Activated CD4-positive, alpha-beta T cell treated with anti-CD3 and anti-CD28 coated beads, Interleukin-2, amount 50 U/mL, for 4 hours (primary cell): ENCODE measurements at regions not wholly inside any gene's neighbourhood (a gene's known extent, or its start where the extent isn't known, plus 50 kb on each side); places are given as distances from the start of the nearest gene placed in this dataset.

ENCODE experiments used
- DNase-seq, 2 experiments: peaks; one replicate each; pipeline ENCODE4 v3.0.0-alpha.2; 2020

DNA sequence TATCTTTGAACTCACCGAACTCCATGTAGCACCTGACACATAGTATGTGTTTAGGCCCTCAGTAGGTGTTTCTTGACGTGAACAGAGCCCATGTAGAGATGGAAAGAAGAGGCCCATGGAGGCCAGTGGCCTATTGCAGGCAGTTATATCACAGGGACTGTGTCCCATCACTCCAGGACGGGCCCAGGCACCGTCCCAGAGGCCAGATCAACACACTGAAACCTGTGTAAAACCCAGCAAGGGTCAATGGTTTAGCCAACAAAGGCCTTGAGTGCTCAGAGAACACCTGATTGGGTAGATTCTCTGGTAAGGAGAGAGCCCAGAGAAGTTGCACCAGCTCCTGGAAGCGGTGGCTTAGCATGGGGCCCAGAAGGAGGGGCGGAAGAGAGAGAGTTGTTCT lies 82.8 kb downstream of the INHBB start:
- DNase-seq: no peak

- no peak for DNase-seq
Measured at GRCh38 chr2:120429586-120430500, 83.9 kb downstream of the INHBB start.

GRCh38 chr2:120430501-120430830 lies 84.5 kb downstream of the INHBB start:
- DNase-seq: no peak

DNA sequence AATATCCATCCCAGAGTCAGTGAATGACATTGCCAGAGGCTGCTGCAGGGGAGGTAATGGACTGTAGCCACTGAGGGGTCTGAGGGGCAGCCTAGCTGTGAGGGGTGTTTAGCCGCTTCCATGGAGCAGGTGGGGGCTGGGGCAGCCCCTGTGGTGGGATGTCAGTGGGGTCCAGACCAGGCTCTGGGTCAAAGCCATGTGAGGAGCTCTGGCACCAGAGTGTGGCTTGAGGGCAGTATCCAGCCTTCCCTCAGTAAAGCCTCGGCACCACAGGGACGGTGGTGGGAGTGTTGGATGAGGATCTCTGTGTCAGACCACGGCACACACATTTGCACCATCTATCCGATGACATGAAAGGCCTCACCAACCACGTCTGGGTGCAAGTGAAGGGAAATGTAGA lies 85.0 kb downstream of the INHBB start:
- no peak for DNase-seq

- DNase-seq: no peak
Measured at GRCh38 chr2:120431386-120432292, 85.7 kb downstream of the INHBB start.

DNA sequence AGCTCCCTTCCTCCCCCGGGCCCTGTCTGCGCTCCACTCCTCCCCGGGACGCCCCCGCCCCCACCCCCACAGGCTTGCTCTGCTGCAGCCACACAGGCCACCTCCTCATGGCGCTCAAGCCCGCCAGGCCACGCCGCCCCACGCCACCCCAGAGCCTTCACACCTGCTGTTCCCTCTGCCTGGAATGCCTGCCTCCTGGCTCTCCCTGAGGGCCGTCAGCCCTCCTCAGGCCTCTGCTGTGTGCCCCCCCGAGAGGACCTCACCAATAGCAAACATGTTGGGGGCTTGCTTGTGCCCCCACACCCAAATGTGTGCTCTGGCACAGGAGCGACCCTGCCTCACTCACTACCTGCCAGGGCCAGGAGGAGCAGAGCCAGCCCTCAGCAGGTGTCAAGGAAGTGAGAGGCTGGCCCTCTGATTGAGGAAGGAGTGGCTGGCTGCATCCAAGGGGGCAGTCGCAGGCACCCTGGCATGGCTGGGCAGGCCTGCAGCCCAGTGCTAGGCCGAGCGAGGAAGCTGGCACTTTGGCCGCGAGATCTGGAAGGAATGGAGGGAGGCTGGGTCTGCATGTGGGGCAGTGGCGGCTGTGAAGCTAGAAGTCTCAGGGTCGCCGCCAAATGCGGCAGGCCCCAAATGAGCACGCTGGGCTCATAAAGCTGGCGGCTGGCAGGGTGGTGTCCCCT lies 86.5 kb downstream of the INHBB start:
- no peak for DNase-seq

- no peak for DNase-seq
Measured at GRCh38 chr2:120432976-120433815, 87.3 kb downstream of the INHBB start.

- no peak for DNase-seq
Measured at GRCh38 chr2:120433816-120434290, 87.9 kb downstream of the INHBB start.

DNA sequence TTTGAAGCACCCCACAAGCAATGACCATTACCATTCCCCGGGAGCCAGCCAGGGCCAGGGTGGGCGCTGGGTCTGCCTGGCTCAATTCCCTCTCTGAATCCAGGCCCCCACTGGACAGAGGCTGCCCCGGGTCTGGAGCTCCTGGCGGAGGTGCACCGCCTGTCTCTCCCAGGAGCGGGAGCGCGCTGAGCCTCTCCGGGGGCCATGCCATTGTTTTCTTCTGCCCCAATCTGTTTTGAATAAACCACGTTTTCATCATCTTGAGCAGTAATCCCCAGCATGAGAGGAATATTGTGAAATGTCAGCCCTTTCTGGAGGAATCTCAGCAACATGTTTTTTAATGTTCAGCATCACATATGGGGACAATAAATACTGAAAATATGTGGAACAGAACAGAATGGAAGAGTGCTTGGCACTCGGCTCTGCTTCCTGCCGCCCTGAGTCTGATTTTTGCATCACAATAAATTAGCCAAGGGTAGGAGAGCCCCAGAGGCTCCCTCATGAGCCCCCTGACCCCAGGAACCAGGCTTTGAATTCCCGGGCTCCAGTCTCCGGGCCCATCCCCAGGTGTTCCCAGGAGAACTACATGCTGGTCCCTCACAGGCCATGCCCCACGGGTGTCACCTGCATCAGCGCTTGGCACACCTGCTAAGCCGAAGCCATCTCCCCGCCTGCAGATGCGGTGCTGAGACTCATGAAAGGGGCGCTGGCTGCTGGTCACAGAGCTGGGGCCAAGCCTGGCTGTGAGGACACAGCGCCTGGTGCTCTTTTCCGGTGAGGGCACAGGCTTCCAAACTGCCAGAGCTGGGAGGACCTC lies 88.8 kb downstream of the INHBB start:
- DNase-seq: no peak

- DNase-seq: no peak
Measured at GRCh38 chr2:120435671-120436459, 89.9 kb downstream of the INHBB start.

DNA sequence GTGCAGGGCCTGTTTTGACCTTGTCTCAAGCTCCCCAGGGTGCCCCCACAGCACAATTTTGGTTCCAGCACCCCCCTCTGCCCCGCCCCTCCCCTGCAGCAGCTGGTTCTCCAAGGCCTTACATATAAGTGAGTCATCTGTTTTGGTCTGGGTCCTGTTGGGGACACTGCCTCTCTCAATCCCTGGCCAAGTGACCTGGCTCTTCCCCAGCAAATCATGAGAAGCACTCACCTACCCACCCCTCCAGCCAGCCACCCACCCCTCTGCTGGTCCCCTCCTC lies 90.5 kb downstream of the INHBB start:
- DNase-seq: no peak

DNA sequence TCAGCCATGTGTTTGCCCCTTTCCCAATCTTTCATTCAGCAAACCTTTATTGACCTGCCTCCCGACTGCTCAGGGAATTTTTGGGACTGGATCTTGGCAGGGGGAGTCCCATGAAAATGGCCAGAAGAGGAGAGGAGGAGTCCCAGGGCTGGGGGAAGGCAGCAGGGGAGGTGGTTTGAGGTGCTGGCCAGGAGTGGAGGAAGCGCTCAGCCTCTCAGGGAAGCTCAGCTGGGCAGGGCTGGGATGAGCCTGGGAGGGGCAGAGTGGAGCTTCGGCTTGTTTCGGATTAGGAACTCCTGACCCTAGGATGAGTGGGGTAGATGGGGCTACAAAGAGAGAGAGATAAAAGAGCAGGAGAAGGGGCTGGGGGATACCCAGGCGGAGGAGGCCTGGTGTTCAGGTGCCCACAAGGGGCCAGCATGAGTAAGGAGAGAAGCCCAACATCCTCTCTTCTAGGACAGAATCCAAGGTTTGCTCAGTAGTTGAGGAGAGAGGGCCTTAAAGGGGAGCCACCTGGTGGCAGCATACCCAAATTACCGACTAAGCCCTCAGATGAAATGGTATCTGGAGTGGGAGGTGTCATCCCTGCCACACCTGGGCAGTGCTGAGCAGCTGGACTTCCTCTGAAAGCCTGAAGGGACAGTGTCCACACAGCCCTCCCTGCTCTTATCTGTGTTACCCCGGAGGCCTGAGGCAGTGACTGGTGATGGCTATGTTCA lies 91.1 kb downstream of the INHBB start:
- DNase-seq: no peak

DNA sequence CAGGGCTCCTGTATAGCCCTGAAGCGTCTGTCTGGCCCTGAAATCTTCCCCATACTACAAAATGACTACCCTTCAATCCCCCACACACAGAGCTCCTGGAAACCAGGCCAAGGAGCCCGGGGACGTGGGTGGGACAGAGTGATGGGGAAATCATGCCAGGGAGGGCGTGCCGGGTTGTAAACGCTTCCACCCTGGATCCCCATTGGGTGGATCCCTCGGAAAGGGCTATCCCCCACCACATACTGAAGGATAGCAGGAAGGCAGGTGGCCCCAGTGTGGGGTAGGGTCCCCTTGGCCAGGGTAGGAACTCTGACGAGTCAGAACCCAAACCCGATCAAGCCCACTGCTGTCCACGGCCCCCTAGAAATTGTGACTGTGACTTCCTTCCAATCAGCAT lies 91.7 kb downstream of the INHBB start:
- no peak for DNase-seq

DNA sequence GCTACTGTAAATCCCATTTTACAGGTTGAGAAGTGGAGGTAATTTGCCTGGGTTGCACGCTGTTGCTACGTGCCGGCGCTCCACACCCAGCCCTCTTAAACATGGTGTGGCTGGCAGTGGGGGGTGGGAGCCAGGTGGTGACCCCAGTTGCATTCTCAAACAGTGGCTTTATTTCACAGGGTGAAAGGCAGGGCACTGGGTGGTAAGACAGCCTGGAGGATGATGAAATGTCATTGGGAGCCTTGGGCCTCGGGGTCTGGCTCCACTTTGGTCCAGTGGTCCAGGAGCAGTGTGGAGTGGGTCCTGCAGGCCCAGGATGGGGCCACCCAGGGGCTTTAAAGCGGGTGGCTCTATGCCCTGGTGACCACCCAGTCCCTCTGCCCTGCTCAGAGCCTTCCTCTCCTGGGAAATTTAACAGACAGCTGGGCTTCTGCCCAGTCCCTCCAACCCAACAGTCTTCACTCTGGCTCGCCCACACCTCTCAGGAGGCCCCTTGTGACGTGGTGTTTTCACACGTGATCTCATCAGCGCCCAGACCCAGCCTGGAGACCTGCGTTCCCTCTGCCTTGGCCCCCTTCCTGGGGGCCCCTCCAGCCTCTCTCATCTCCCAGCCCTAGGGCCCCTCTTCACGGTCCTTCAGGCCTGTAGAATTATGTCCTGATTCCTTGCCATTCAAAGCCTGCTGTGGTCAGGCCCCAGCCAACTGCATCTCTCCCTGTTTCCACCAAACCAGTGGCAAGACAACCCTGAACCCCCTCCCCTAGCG lies 92.5 kb downstream of the INHBB start:
- no peak for DNase-seq

DNA sequence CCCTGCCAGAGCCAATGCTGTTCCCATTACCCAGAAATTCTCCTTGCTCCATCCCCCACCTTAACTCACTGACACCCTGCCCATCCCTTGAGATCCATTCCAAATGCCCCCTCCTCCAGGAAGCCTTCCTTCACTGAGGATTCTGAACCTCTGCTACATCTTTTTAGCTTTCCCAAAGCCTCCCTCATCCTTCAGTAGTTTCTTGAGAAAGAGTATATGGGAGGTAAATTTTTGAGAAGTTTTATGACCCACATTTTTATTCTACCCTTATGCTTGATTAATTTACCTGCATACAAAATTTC lies 93.1 kb downstream of the INHBB start:
- DNase-seq: no peak

DNA sequence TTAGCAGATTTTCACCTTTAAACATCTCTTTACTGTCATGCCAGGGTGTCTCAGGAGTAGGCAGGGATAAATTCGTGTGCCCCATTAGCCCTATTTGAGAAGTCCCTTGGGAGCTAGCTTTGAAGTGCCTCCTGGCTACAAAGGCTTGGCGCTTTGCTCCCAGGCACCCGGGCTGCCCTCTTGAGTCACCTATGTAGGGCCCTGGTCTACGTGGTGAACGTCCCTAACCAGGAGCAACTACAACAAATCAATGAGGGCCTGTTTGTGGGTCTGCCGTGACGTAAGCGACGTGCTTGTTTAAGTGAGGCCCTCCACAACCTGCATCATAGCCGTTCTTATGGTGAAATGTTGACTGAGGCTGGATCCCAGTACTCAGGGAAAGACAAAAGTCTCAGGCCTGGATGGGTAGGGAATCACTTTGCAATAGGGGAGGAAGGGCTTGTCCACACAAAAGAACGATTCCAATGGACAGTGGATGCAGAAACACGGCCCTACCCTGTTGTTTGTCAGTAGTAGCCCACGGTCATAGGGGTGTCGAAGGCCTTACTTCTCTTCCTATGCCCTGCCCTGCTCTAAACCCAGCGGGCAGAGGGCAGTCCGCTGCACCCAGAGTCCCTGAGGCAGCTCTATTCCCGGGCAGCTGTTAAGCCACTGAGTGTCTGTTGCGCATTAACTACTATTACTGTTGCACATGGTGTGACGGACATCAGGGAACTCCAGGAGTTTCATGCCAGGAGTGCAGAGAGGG lies 93.9 kb downstream of the INHBB start:
- DNase-seq: no peak

GRCh38 chr2:120440521-120441350 lies 94.8 kb downstream of the INHBB start:
- DNase-seq: no peak

- DNase-seq: no peak
Measured at GRCh38 chr2:120441351-120441700, 95.4 kb downstream of the INHBB start.
